Keratinocyte (primary cell): ENCODE measurements at regions not wholly inside any gene's neighbourhood (a gene's known extent, or its start where the extent isn't known, plus 50 kb on each side); places are given as distances from the start of the nearest gene placed in this dataset.

Experiments used
- DNase-seq: peaks from one replicate; pipeline ENCODE4 v3.0.0-alpha.2; 2011; ENCODE audit warnings: low read depth, missing footprints, low spot score
- FAIRE-seq: peaks from 2 replicates; lab custom pipeline; 2011; peaks lifted over from hg19 to GRCh38; lab: Jason Lieb, UNC
- H2AFZ ChIP-seq: 2 replicates; pipeline ENCODE4 v1.6.0; 2012; ENCODE audit warnings: low read length, control low read depth, inconsistent platforms; ENCODE audit not compliant: control insufficient read depth
- H3K27ac ChIP-seq: 2 replicates; pipeline ENCODE4 v1.5.1; 2011; ENCODE audit warnings: low read length; ENCODE audit not compliant: control insufficient read depth, insufficient read depth
- H3K27me3 ChIP-seq: 3 replicates; pipeline ENCODE4 v1.6.0; 2011; ENCODE audit warnings: low read length; ENCODE audit not compliant: control insufficient read depth, insufficient read depth; ENCODE audit errors: extremely low read depth
- H3K36me3 ChIP-seq, 2 experiments: 2 replicates in 1 of 2; 3 replicates in 1 of 2; pipeline ENCODE4 v1.5.1; 2011; ENCODE audit warnings: low read length in 2 of 2, mild to moderate bottlenecking in 1 of 2; ENCODE audit not compliant: control insufficient read depth in 2 of 2, insufficient read depth in 2 of 2; ENCODE audit errors: extremely low read depth in 1 of 2
- H3K4me1 ChIP-seq: 3 replicates; pipeline ENCODE4 v1.5.1; 2011; ENCODE audit warnings: low read length; ENCODE audit not compliant: control insufficient read depth, insufficient read depth; ENCODE audit errors: extremely low read depth
- H3K4me2 ChIP-seq: 3 replicates; pipeline ENCODE4 v1.6.0; 2011; ENCODE audit warnings: low read depth, low read length; ENCODE audit not compliant: control insufficient read depth, insufficient read depth; ENCODE audit errors: extremely low read depth
- H3K4me3 ChIP-seq, 3 experiments: fragments of 200-600 bp in 1 of 3; sonication (generic) in 1 of 3; 2 replicates in 2 of 3; 3 replicates in 1 of 3; pipeline ENCODE4 v1.5.1; 2011 to 2016; ENCODE audit warnings: low read length in 3 of 3, mild to moderate bottlenecking in 3 of 3, control low read depth in 2 of 3, inconsistent platforms in 1 of 3, low read depth in 1 of 3, mixed read lengths in 1 of 3, mixed run types in 1 of 3, moderate library complexity in 1 of 3; ENCODE audit not compliant: control insufficient read depth in 2 of 3, insufficient read depth in 2 of 3; ENCODE audit errors: extremely low read depth in 1 of 3
- H3K79me2 ChIP-seq: 2 replicates; pipeline ENCODE4 v1.6.0; 2012; ENCODE audit warnings: low read length; ENCODE audit not compliant: control insufficient read depth, insufficient read depth
- H3K9ac ChIP-seq: 3 replicates; pipeline ENCODE4 v1.6.0; 2011; ENCODE audit warnings: low read length; ENCODE audit not compliant: control insufficient read depth, insufficient read depth; ENCODE audit errors: extremely low read depth
- H3K9me1 ChIP-seq: 3 replicates; pipeline ENCODE4 v1.6.0; 2011; ENCODE audit warnings: low read length; ENCODE audit not compliant: control insufficient read depth, insufficient read depth; ENCODE audit errors: extremely low read depth
- H3K9me3 ChIP-seq: 2 replicates; pipeline ENCODE4 v1.5.1; 2012; ENCODE audit warnings: low read depth, low read length; ENCODE audit not compliant: control insufficient read depth
- H4K20me1 ChIP-seq: 3 replicates; pipeline ENCODE4 v1.6.0; 2011; ENCODE audit warnings: low read length; ENCODE audit not compliant: control insufficient read depth, insufficient read depth; ENCODE audit errors: extremely low read depth
- EZH2 ChIP-seq: IDR thresholded peaks from one replicate; pipeline ENCODE4 v1.6.1; 2012; ENCODE audit warnings: inconsistent platforms, mild to moderate bottlenecking, low read length, moderate library complexity
- dilution Hi-C: fragments of 300-500 bp; cut with MboI; formaldehyde crosslinking; loops from one replicate; pipeline ENCODE4 v1.7.0; 2020; ENCODE audit warnings: low sequenced_read_pairs; ENCODE audit not compliant: extremely low pct_ligation_motif_present
- TF ChIP-seq, protein P1 (sequence below), 3 experiments: IDR thresholded peaks in 1 of 3; conservative IDR thresholded peaks in 1 of 3; optimal IDR thresholded peaks in 1 of 3; 2 replicates in 2 of 3; 3 replicates in 1 of 3; pipeline versions ENCODE3 to v1.5.1; 2011; ENCODE audit warnings: low read length in 3 of 3, mild to moderate bottlenecking in 3 of 3, moderate library complexity in 2 of 3, control low read depth in 1 of 3, inconsistent platforms in 1 of 3; ENCODE audit not compliant: insufficient read depth in 2 of 3; ENCODE audit errors: extremely low read depth in 1 of 3

DNA sequence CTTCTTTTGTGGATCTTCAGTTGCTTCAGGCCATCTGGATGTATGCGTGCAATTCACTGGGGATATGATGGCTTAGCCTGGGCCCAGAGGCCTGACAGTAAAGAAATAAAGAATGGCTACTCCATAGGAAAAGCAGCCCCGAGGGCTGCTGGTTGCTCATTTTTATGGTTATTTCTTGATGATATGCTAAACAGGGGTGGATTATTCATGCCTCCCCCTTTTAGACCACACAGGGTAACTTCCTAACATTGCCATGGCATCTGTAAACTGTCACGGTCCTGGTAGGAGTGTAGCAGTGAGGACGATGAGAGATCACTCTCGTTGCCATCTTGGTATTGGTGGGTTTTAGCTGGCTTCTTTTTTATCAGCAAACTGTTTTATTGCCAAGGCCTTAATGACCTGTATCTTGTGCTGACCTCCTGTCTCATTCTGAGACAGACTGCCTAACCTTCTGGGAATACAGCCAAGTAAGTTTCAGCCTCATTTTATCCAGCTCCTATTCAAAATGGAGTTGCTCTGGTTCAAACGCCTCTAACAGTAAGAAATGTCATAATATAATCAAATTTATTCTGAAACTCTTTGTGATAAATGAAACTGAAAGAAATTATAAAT is 60.5 kb downstream of the DSEL start:
- Histone ChIP-seq H3K9ac (no peak overlapping the region), H3K27me3 (no peaks in the 10 kb centered on the region), H3K4me2 (no peak overlapping the region), H3K27ac (no peak overlapping the region), H3K36me3 (no peaks in the 10 kb centered on the region), H3K4me3 (no peak overlapping the region), H3K9me3 (no peaks in the 10 kb centered on the region), H4K20me1 (no peaks in the 10 kb centered on the region), H3K79me2 (no peaks in the 10 kb centered on the region), H3K4me1 (no peaks in the 10 kb centered on the region), H3K9me1 (no peaks in the 10 kb centered on the region), H2AFZ (peak overlapping the region; percentile 22)
- dilution Hi-C loops = no loop called here
- DNase-seq = no peak
- TF ChIP-seq, protein P1, sequence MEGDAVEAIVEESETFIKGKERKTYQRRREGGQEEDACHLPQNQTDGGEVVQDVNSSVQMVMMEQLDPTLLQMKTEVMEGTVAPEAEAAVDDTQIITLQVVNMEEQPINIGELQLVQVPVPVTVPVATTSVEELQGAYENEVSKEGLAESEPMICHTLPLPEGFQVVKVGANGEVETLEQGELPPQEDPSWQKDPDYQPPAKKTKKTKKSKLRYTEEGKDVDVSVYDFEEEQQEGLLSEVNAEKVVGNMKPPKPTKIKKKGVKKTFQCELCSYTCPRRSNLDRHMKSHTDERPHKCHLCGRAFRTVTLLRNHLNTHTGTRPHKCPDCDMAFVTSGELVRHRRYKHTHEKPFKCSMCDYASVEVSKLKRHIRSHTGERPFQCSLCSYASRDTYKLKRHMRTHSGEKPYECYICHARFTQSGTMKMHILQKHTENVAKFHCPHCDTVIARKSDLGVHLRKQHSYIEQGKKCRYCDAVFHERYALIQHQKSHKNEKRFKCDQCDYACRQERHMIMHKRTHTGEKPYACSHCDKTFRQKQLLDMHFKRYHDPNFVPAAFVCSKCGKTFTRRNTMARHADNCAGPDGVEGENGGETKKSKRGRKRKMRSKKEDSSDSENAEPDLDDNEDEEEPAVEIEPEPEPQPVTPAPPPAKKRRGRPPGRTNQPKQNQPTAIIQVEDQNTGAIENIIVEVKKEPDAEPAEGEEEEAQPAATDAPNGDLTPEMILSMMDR (optimal IDR thresholded peaks at IDR 0.05 in 1 of 3, IDR thresholded peaks at IDR 0.05 in 1 of 3, conservative IDR thresholded peaks at IDR 0.05 in 1 of 3; ENCODE audit: extremely low read depth in 1 of 3, insufficient read depth in 2 of 3, low read length in 3 of 3) = no peak
- TF ChIP-seq EZH2 = no peak
- FAIRE-seq = no peak

DNA sequence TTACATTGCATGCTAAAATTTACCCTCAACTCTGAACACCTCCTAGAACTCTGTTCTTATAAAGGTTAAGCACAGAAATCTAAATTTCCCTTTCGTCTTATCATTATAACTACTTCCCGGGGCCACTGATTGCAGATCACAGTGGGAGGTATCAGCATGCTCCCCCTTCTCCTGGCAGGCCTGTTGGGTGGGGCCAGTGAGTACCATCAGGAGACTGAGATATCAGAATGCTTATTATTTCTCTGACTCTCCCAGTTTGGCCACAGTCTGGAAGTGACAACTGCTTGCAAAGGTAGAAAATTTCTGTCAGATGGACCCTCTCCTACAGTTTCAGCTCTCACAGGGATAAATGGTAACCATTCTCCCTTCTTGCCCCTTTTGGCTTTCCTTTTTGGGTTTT is 62.6 kb downstream of the DSEL start:
- H3K4me3 ChIP-seq = no peak overlapping the region
- H3K27ac ChIP-seq = no peak overlapping the region
- no peak overlapping the region for H2AFZ ChIP-seq
- H3K4me1 ChIP-seq = no peaks in the 10 kb centered on the region
- no peaks in the 10 kb centered on the region for H3K9me1 ChIP-seq
- H3K79me2 ChIP-seq = no peaks in the 10 kb centered on the region
- no peaks in the 10 kb centered on the region for H3K9me3 ChIP-seq
- H3K4me2 ChIP-seq = no peak overlapping the region
- no peak overlapping the region for H3K9ac ChIP-seq
- no peaks in the 10 kb centered on the region for H4K20me1 ChIP-seq
- no peaks in the 10 kb centered on the region for H3K27me3 ChIP-seq
- no peak for DNase-seq
- TF ChIP-seq, protein P1 (optimal IDR thresholded peaks at IDR 0.05 in 1 of 3, IDR thresholded peaks at IDR 0.05 in 1 of 3, conservative IDR thresholded peaks at IDR 0.05 in 1 of 3; ENCODE audit: extremely low read depth in 1 of 3, insufficient read depth in 2 of 3, low read length in 3 of 3) = no peak
- TF ChIP-seq EZH2 = no peak
- FAIRE-seq = no peak
- dilution Hi-C loops = no loop called here
- H3K36me3 ChIP-seq = no peaks in the 10 kb centered on the region
